ENCODE measurements at regions not wholly inside any gene's neighbourhood (a gene's known extent, or its start where the extent isn't known, plus 50 kb on each side); places are given as distances from the start of the nearest gene placed in this dataset.
"Not testable (repeated sequence)": the region's sequence is repeated elsewhere in the genome, so short reads cannot be mapped to it uniquely, and the experiment has no call there.

GRCh38 chr2:869357-869871, 81.2 kb upstream of the SNTG2 start:
- ATAC-seq = no peak
- WGBS, 2 donors = 38 to 58% methylated on average over 14 to 16 of the region's 16 CpGs
- Histone ChIP-seq H3K27ac (no peak overlapping the region), H3K27me3 (no peaks in the 10 kb centered on the region), H3K9me3 (no peaks in the 10 kb centered on the region), H3K4me3 (no peak overlapping the region), H3K36me3 (replicated peaks in 1 of 2; ENCODE audit: insufficient read depth in 1 of 2, low read depth in 2 of 2) (no peaks in the 10 kb centered on the region), H3K4me1 (no peaks in the 10 kb centered on the region)
- intact Hi-C loops (cut with DNase I) = no loop called here
- DNase-seq = no peak
- TF ChIP-seq CTCF (IDR thresholded peaks at IDR 0.05) = no peak
- TF ChIP-seq POLR2A (IDR thresholded peaks at IDR 0.05) = no peak

- H3K4me3 ChIP-seq; H3K27me3 ChIP-seq; ATAC-seq; intact Hi-C loops (cut with DNase I); H3K9me3 ChIP-seq; H3K4me1 ChIP-seq; H3K36me3 ChIP-seq (replicated peaks in 1 of 2; ENCODE audit: insufficient read depth in 1 of 2, low read depth in 2 of 2); H3K27ac ChIP-seq; DNase-seq: not testable (repeated sequence)
- WGBS, 2 donors = 89 to 95% methylated on average over 23 to 44 of the region's 51 CpGs
These were observed 81.8 kb upstream of the SNTG2 start for GRCh38 chr2:868857-869256.

- Histone ChIP-seq H3K9me3 (no peaks in the 10 kb centered on the region), H3K36me3 (replicated peaks in 1 of 2; ENCODE audit: insufficient read depth in 1 of 2, low read depth in 2 of 2) (no peaks in the 10 kb centered on the region)
- no peak for ATAC-seq
These were observed 83.4 kb upstream of the SNTG2 start for GRCh38 chr2:867296-867695.

GRCh38 chr2:866887-867286, 83.8 kb upstream of the SNTG2 start:
- H3K9me3 ChIP-seq = no peaks in the 10 kb centered on the region
- ATAC-seq (no peak), DNase-seq (no peak)
- no peak for TF ChIP-seq CTCF (IDR thresholded peaks at IDR 0.05)
- TF ChIP-seq POLR2A (IDR thresholded peaks at IDR 0.05) = no peak
- H3K4me1 ChIP-seq = no peaks in the 10 kb centered on the region
- 54 to 62% methylated on average over 6 of the region's 6 CpGs for WGBS, 2 donors
- no peak overlapping the region for H3K27ac ChIP-seq
- H3K4me3 ChIP-seq = no peak overlapping the region
- intact Hi-C loops (cut with DNase I) = no loop called here
- H3K36me3 ChIP-seq (replicated peaks in 1 of 2; ENCODE audit: insufficient read depth in 1 of 2, low read depth in 2 of 2) = no peaks in the 10 kb centered on the region
- H3K27me3 ChIP-seq = no peaks in the 10 kb centered on the region

More at GRCh38 chr2:867296-867695, 83.4 kb upstream of the SNTG2 start:
- WGBS, 2 donors = 78 to 87% methylated on average over 9 of the region's 9 CpGs
- no peak overlapping the region for H3K27ac ChIP-seq
- intact Hi-C loops (cut with DNase I) = no loop called here
- H3K4me1 ChIP-seq = no peaks in the 10 kb centered on the region
- no peak for DNase-seq
- no peak overlapping the region for H3K4me3 ChIP-seq
- no peaks in the 10 kb centered on the region for H3K27me3 ChIP-seq
- TF ChIP-seq CTCF (IDR thresholded peaks at IDR 0.05) = no peak
- TF ChIP-seq POLR2A (IDR thresholded peaks at IDR 0.05) = no peak

- Histone ChIP-seq H3K36me3 (replicated peaks in 1 of 2; ENCODE audit: insufficient read depth in 1 of 2, low read depth in 2 of 2) (no peaks in the 10 kb centered on the region), H3K27me3 (no peaks in the 10 kb centered on the region), H3K4me3 (no peak overlapping the region), H3K4me1 (no peaks in the 10 kb centered on the region), H3K9me3 (no peaks in the 10 kb centered on the region), H3K27ac (no peak overlapping the region)
- intact Hi-C loops (cut with DNase I) = no loop called here
- TF ChIP-seq POLR2A (IDR thresholded peaks at IDR 0.05) (no peak), CTCF (IDR thresholded peaks at IDR 0.05) (no peak)
- DNase-seq (peak in 1 of 4 donors; percentile 19), ATAC-seq (no peak)
- WGBS, 2 donors = 38 to 57% methylated on average over 15 of the region's 15 CpGs
These were observed 84.5 kb upstream of the SNTG2 start for GRCh38 chr2:866009-866680.
